Parathyroid adenoma (tissue), 2 donors: ENCODE measurements at regions not wholly inside any gene's neighbourhood (a gene's known extent, or its start where the extent isn't known, plus 50 kb on each side); places are given as distances from the start of the nearest gene placed in this dataset.

Source experiments
- H2AFZ ChIP-seq: fragments of 300-600 bp; sonication (generic); one replicate; pipeline ENCODE4 v1.7.0; 2017; ENCODE audit warnings: antibody characterized with exemption, mild to moderate bottlenecking
- H3K27ac ChIP-seq: fragments of 300-600 bp; sonication (generic); one replicate; pipeline ENCODE4 v1.7.0; 2017
- H3K27me3 ChIP-seq: fragments of 300-600 bp; sonication (generic); one replicate; pipeline ENCODE4 v1.7.0; 2017; ENCODE audit warnings: low read length; ENCODE audit not compliant: control insufficient read depth, insufficient read depth
- H3K36me3 ChIP-seq: fragments of 300-600 bp; sonication (generic); one replicate; pipeline ENCODE4 v1.7.0; 2017; ENCODE audit warnings: low read length; ENCODE audit not compliant: control insufficient read depth, insufficient read depth
- H3K4me1 ChIP-seq: fragments of 300-600 bp; sonication (generic); one replicate; pipeline ENCODE4 v1.7.0; 2017; ENCODE audit warnings: control low read depth
- H3K4me2 ChIP-seq: fragments of 300-600 bp; sonication (generic); one replicate; pipeline ENCODE4 v1.7.0; 2017; ENCODE audit warnings: low read length
- H3K4me3 ChIP-seq: fragments of 300-600 bp; sonication (generic); one replicate; pipeline ENCODE4 v1.7.0; 2017; ENCODE audit warnings: low read depth, low read length
- H3K79me2 ChIP-seq: fragments of 300-600 bp; sonication (generic); one replicate; pipeline ENCODE4 v1.7.0; 2017; ENCODE audit warnings: control low read depth
- H3K9ac ChIP-seq: fragments of 300-600 bp; sonication (generic); one replicate; pipeline ENCODE4 v1.7.0; 2017; ENCODE audit warnings: mild to moderate bottlenecking
- H3K9me3 ChIP-seq: fragments of 300-600 bp; sonication (generic); one replicate; pipeline ENCODE4 v1.7.0; 2017; ENCODE audit warnings: low read length; ENCODE audit not compliant: control insufficient read depth
- CTCF ChIP-seq: fragments of 300-600 bp; sonication (generic); IDR thresholded peaks from one replicate; pipeline ENCODE4 v1.7.0; 2017; ENCODE audit warnings: antibody characterized with exemption, mild to moderate bottlenecking
- donor health status: primary hyperparathyroidism.

DNA sequence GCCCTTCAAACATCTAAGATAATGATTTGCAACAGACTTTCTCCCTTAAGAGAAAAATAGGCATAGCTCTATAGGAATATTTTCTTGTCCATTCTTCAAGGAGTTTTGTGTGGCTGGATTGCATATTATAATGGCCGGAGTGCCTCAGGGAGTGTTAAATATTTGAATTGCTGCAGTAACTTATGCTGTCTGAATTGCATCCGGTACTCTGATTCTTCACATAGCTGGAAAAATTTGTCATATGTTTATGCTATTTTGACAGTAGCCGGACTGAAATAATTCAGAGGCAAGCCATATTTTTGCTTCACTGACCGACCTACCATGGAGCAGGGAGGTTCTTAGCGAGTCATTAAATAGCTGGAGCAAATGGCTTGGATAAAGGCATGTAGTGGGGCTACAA lies 621.0 kb downstream of the ACTL7B start:
- H3K79me2 ChIP-seq = no peaks in the 10 kb centered on the region
- TF ChIP-seq CTCF = no peak
- no peak overlapping the region for H3K9ac ChIP-seq
- no peak overlapping the region for H3K4me3 ChIP-seq
- H3K36me3 ChIP-seq = no peaks in the 10 kb centered on the region
- no peaks in the 10 kb centered on the region for H3K9me3 ChIP-seq
- H3K4me2 ChIP-seq = no peak overlapping the region
- no peak overlapping the region for H2AFZ ChIP-seq
- no peak overlapping the region for H3K27ac ChIP-seq
- no peaks in the 10 kb centered on the region for H3K27me3 ChIP-seq
- H3K4me1 ChIP-seq = no peaks in the 10 kb centered on the region

- H3K36me3 ChIP-seq = no peaks in the 10 kb centered on the region
- H2AFZ ChIP-seq = no peak overlapping the region
- TF ChIP-seq CTCF = no peak
- no peak overlapping the region for H3K4me3 ChIP-seq
- H3K9ac ChIP-seq = no peak overlapping the region
- H3K27ac ChIP-seq = no peak overlapping the region
- H3K9me3 ChIP-seq = no peaks in the 10 kb centered on the region
- no peak overlapping the region for H3K4me2 ChIP-seq
- no peaks in the 10 kb centered on the region for H3K79me2 ChIP-seq
- H3K27me3 ChIP-seq = no peaks in the 10 kb centered on the region
- no peaks in the 10 kb centered on the region for H3K4me1 ChIP-seq
Observed at GRCh38 chr9:108225149-108225800, 630.5 kb downstream of the ACTL7B start.

- Histone ChIP-seq H3K4me3 (no peak overlapping the region), H3K9me3 (no peaks in the 10 kb centered on the region), H3K79me2 (no peaks in the 10 kb centered on the region), H2AFZ (no peak overlapping the region), H3K9ac (no peak overlapping the region), H3K27ac (no peak overlapping the region), H3K36me3 (no peaks in the 10 kb centered on the region), H3K4me2 (no peak overlapping the region), H3K4me1 (no peaks in the 10 kb centered on the region), H3K27me3 (no peaks in the 10 kb centered on the region)
- TF ChIP-seq CTCF = no peak
Observed at GRCh38 chr9:108224716-108225115, 631.1 kb downstream of the ACTL7B start.

GRCh38 chr9:108219664-108220063 lies 636.1 kb downstream of the ACTL7B start:
- Histone ChIP-seq H3K27me3 (no peaks in the 10 kb centered on the region), H3K27ac (no peak overlapping the region)

More at GRCh38 chr9:108219664-108220063, 636.1 kb downstream of the ACTL7B start:
- no peak for TF ChIP-seq CTCF
- Histone ChIP-seq H3K79me2 (no peaks in the 10 kb centered on the region), H3K4me1 (no peaks in the 10 kb centered on the region), H3K9me3 (no peaks in the 10 kb centered on the region), H3K9ac (no peak overlapping the region), H3K4me2 (no peak overlapping the region), H2AFZ (no peak overlapping the region), H3K4me3 (no peak overlapping the region), H3K36me3 (no peaks in the 10 kb centered on the region)
